Ecto neural progenitor cell (in vitro differentiated cells): ENCODE measurements at regions not wholly inside any gene's neighbourhood (a gene's known extent, or its start where the extent isn't known, plus 50 kb on each side); places are given as distances from the start of the nearest gene placed in this dataset.
A peak's percentile ranks its signal among the peaks of the same experiment; 100 is the strongest.
"Not testable (repeated sequence)": the region's sequence is repeated elsewhere in the genome, so short reads cannot be mapped to it uniquely, and the experiment has no call there.

Source experiments
- DNase-seq: peaks from one replicate; pipeline ENCODE4 v3.0.0-alpha.2; 2018; ENCODE audit warnings: low spot score

DNA sequence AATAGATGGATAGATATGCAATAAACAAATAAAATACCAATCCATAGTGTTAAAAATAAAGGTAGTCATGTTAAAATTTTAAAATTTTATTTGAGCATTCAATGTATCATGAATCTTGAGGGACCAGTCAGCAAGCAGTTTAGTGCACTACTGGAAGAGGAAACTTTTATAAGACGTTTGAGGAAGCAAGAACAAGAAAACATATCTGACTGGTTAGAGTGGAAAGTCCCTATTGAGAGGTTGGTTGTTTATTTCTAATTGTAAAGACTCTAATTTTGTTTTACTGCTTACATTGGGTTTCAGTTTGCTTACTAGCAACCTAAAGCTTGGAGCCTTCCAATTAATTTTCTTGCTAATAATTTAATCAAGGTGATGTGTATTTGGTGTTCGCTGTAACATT is 786.2 kb downstream of the RAB28 start:
- no peak for DNase-seq

DNA sequence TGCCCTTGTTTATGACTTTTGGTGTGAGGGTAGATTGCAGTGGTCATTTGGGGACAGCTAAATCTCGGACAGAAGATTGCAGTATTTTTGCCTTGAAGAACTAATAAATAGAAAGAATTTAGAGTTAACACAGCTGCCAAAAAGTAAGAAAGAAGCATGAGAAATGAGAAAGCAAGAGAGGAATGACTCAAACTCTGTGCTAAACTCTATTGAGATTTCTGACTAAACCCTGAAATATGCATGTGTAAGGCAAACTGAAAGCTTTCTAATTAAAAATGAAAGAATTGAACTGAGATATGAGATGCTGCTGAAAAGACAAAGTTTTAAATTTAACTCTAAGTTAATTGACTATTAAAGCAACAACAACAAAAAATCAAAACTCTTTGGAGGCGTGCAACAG is 791.3 kb downstream of the RAB28 start:
- no peak for DNase-seq

DNA sequence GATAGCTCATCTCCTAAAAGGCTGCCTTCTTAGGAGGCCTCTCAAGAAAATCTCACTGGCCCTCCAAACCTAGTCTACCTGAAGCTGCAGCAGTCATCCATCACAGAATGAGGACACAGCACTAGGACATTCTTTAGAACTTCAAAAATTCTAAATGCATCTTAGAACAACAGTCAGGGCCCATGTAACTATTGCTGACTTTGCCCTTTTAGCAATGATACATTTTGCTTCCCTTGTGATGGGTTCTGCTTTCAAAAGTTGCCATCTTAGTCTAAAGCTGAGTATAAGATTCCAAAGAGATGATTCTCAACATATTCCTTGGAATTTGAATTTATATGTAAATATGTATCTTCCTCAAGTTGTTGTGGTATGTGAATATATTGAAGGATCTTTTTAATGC is 793.0 kb downstream of the RAB28 start:
- no peak for DNase-seq

DNA sequence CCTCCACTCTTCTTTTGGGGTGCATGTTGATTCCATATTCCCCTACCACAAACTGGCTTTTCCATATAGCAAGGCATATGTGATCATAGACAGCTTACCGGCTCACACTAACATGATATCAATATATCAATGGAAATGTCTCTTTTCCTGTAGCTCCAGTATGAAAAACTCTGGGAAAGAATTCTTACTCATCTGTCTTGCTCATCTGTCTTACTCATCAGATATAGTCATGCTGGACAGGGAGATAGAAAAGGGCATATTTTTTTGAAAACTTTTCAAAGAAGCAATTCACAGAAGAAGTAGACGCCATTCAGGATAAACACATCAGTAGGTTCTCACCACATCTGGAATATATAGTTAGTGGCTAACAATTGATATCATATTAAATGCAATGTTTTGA is 794.7 kb downstream of the RAB28 start:
- no peak for DNase-seq

DNA sequence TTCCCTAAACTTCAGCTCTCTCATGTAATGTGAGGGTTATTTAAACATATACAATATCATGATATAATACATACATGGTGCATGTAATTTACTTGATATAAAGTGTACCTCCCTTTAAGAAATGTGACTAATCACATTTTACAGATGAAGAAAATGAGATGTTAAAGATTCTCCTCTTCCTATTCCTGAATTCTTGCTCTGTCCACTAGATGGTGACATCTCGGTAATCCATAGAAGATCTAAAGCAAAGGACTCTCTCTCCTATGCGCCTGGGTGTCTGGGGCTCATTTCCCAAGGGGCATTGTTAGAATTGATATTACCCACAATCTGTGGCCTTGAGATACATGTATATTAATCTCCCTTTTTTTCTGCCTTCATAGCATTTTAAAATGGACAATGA is 804.9 kb downstream of the RAB28 start:
- DNase-seq = no peak

DNA sequence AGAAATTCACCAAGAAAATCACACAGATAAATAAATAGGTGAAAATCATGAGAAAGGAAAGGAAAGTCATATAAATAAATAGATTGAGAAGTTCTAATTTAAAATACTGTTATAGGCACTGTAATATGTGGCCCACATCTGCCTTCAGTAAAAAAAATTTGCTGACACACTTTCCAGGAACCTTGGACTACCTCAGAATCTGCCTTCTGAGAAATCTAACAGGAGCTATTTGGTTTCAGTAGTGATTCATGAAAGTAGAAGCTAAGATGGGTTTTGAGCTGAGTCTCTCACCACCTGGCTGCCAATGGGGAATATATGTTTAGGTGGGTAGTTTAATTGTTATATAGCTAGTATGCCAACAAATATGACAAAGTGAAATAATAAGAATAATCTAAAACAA is 810.0 kb downstream of the RAB28 start:
- no peak for DNase-seq

DNA sequence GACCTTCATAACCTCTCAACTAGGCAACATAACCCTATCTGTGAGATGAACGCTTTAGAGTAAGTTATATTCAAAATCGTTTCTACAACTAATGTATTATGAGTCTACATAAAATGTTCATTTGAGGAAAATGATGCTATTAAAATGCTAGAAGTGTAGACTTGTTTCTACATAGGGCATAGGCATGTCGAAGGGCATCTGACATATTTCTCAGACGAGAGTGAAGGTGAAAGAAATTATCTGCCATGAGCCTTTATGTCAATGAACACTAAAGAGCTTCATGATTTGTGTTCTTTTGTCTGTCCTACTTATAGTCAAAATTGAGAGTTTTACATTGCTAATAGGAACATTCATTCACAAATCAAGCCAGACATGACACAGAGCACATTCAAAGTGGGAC is 811.8 kb downstream of the RAB28 start:
- DNase-seq = no peak

DNA sequence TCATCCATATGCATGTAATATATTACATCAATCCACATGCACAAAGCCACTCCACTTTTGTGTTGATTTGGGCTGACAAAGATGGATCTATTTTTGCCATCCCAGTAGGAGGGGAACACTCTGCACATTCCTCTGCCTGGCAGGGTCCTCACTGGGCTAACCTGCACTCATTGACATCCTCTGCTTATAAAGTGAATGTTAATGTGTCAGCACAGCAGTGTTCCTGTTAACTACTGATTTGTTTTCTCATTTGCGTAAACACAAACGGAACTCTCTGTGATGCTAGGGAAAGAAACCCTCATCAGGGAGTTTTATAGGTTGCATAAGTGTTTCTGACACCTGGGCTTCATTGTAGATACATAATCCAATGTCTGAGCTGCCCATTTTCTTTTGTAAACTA is 826.0 kb downstream of the RAB28 start:
- no peak for DNase-seq

DNA sequence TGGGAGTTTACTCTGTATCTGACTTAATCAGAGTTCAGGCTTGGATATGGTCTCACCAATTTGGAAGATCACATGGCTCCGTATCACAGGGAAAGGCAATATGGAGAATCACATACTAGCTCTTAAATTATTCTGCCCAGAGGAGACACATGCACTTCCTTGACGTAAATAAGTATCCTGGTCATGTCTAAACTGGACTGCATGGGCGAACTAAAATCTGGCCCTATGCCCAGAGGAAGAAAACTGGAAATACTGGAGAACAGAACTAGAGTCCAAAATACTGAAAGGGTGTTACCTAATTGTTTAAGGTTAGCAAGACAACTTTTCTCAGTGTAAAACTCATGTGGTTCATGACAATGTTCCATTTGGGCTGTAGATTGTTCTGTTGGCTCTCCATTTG is 832.3 kb downstream of the RAB28 start:
- no peak for DNase-seq

DNA sequence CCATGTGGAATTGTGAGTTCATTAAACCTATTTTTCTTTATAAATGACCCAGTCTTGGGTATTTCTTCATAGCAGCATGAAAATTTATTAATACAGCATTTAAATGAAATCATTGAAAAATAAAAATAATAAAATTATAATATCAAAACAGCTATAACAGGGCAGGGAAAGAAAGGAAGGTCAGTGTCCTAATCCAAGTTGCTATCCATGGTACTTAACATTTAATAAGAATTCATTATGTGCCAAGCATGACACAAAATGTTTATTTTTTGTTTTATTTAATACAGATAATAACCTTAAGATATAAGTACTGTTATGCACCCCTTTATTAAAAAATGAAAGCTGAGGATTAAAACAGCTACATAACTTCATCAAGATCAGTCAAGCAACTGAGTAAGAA is 838.4 kb downstream of the RAB28 start:
- no peak for DNase-seq

DNA sequence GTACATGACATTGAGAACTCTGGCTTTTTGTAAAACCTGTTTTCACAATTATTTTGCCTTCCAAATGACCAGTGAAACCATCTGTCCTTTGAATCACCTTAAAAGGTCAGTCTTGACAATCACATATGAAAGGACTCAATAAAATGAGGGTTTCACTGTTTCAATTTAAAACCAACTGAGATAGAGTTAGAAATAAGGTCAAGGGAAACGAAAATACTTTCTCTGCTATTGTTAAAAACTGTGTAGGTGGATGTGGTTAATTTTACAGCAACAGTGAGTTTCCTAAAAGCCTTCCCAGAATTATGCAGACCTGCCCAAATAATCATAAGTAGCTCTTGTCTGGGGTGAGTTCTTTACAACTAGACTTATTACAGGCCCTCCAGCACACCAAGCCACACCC is 839.9 kb downstream of the RAB28 start:
- no peak for DNase-seq

DNA sequence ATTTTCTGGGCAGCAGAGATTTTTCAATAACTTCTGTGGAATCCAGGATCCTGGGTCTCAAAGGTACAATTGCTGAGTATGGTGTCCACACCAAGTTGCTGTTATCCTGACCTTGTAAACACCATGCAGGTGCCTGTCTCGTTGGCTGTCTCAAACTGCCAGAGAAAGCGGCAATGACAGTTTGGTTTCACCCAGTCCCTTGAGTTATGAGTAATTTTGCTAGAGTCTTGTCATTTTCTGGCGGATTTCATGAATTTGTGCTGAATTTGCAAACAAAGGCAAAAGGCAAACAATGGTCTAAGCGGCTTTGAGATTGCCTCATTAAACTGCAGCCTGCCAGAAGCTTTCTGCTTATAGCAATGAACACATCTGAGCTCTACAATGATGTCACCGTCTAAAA is 847.9 kb downstream of the RAB28 start:
- no peak for DNase-seq

DNA sequence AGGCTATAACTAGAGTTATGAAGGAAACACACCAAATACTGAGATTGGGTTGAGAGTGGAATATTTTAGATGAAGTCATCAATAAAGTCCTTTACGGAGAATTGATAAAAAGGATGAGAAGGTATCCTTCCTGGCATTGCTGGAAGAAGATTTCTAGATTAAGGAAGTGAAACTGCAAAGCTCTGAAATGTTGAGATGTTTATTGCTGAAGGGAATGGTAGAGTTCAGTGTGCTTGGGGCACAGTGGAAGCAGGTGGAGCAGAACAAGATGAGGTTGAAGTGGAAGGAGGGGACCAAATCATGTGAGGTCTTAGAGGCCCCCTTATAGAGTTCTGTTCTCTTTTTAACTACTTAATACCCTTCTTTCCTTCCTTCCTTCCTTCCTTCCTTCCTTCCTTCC is 848.5 kb downstream of the RAB28 start:
- DNase-seq = no peak

DNA sequence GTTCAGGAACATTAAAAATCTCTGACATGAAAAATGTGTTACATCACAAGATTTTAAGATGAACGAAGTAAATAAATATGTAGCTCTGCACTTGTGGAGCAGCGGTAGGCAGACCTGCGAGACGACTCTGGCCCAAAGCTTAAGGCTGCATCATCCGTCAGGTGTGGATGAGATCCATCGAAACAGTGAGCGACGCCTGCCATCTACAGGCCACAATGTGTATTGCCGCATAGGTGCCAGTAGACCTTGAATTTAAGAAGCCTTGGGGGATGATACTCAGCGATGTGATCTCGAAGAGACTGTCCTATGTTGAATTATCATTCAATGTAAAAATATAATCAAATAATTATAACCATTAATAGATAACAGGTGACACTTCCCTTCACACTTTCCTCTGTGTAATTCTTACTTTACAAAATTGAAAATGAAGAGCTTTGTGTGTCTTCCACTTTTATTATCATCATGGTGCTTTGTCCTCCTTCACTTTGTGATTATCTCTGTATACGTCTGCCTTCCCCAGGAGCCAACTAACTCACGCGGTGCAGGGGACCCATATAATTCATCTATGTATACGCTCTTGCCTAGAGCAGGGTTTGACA is 851.0 kb downstream of the RAB28 start:
- peak; percentile 81 for DNase-seq

DNA sequence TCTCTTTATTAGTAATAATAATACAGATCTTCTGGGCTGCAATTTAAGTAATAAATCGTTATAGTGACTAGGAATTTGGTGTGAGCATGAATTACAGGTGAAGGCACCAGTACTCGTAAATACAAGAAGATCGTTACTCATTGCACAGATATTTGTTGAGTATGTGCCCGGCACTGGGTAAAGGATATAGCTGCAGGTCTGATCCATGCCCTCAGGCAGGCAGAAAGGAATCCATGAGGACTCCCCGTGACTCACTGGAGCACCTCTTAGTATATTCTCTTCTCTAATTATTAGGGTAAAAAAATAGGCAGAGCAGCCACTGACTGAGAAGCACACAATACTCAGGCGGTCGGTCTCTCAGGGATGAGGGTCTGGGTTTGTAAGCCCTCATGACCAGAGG is 868.3 kb downstream of the RAB28 start:
- no peak for DNase-seq

DNA sequence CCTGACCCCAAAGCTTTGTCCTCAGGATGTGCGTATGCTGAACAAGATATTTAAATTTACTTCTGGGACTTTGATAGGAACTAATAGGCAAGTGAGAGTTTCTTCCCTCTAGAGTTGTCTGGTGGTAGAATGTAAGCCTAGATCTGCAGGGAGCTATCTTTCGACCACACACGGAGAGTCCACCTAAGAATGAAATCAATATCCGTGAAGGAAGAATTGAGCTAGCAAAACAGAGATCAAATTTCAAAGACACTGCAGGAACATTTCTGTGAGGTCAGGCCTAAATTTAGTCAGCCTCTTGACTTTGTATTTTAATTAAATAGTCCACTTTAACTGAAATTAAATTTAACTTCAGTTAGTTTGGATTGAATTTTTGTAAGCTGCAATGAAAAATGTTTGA is 871.3 kb downstream of the RAB28 start:
- DNase-seq = no peak

DNA sequence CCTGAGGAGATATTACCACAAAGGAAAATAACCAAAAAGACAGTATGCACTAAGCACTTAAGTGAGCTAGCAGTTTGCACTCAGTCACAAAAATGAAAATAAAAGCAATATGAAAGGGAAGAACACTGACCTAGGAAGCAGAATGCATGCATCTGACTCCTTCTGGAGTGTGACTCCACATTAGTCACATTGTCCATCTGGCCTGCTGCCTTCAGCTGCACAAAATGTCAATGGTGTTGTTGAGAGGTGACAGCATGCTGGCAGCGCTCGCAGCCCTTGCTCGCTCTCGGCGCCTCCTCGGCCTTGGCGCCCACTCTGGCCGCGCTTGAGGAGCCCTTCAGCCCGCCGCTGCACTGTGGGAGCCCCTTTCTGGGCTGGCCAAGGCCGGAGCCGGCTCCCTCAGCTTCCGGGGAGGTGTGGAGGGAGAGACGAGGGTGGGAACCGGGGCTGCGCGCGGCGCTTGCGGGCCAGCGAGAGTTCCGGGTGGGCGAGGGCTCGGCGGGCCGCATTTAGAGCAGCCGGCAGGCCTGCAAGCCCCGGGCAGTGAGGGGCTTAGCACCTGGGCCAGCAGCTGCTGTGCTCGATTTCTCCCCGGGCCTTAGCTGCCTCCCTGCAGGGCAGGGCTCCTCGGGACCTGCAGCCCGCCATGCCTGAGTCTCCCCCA is 874.8 kb downstream of the RAB28 start:
- not testable (repeated sequence) for DNase-seq

DNA sequence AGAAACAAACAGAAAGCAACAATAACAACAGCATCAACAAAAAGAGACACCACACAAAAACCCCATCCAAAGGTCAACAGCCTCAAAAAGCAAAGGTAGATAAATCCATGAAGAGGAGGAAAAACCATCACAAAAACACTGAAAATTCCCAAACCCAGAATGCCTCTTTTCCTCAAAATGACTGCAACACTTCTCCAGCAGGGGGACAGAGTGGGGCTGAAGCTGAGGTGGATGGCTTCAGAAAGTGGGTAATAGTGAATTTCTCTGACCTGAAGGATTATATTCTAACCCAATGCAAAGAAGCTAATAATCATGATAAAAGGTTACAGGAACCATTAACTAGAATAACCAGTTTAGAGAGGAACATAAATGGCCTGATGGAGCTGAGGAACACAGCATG is 888.2 kb downstream of the RAB28 start:
- no peak for DNase-seq

DNA sequence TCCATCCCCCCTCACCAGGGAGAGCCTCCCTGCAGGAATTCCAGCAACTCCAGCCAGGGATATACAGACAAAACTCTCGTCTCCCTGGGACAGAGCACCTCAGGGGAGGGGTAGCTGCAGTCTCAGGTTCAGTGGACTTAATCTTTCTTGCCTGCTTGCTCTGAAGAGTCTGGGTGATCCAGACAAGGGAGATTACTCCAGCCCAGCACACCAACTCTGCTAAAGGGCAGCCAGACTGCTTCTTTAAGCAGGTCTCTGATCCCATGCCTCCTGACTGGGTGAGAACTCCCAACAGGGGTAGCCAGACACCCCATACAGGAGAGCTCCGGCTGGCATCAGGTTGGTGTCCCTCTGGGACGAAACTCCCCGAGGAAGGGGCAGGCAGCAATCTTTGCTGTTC is 888.7 kb downstream of the RAB28 start:
- no peak for DNase-seq

DNA sequence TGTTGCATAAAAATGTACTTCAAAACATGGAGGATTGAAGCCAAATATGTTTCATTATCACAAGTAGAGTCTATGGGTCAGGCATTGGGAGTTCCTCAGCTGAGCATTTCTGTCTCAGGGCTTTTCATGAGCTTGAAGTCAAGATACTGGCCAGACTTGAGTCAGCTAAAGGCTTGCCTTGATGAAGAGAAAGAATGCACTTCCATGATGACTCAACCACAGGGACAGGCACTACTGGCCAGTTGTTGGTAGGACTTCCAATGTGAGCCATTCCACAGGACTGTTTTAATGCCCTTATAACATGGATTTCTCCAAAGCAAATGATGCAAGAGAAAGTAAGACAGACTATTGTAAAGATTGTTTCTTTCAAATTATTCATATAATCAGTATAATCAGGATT is 895.6 kb downstream of the RAB28 start:
- DNase-seq = no peak

DNA sequence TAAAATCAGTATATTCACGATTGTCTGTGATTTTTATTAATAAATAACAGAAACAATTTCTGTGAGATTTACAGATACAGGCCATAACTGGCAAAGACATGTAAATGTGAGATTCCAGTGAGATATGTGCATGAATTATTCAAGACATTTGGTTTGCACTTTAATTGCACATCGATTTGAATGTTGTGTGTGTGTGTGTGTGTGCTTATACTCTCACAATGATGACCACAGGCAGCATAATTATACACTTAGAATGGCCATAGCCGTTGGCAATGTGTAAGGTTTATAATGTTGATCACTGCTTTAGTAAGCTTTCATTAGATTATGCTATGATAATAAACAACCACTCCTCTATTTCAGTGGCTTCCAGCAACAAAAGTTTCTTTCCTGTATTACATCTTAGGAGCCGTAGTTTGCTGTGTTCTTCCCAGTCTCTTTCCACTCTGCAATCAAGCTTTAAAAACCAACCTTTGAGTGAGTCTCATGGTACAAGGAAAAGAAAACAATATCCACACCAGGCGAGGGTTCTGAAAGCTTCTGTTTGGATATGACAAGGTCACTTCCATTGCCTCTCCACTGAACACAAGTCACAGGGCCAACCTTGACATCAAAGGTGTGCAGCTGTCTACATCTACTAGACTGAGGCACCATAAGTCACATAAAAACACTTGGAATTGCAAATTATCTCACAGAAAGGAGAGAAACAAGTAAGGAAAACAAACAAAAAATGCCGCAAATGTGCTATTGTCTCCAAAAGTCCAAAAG is 897.7 kb downstream of the RAB28 start:
- DNase-seq = no peak

DNA sequence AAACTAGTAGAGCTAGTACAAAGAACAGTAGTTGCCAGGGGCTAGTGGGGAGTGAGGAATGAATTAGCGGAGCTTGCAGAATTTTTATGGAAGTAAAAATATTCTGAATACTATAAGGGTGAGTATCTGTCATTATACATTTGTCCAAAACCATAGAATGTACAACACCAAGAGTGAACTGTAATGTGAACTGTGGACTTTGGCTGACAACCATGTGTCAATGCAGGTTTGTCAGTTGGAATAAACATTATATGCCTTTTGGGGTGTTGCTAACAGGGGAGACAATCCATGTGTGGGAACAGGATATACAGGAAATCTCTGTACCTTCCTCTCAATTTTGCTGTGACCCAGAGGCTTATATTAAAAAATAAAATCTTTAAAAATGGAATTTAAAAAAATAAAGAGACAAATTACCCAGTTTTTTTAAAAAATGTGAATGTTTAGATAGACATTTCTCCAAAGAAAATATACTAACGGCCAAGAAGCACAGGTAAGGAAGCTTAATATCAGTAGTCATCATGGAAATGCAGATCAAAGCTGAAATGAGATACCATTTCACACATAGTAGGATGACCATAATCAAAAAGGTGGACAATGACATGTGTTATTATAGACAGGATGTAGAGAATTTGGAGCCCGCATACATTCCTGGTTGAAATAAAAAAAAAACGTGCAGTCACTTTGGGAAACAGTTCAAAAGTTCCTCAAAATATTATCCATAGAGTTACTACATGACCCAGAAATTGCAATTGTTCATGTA is 899.8 kb downstream of the RAB28 start:
- no peak for DNase-seq

DNA sequence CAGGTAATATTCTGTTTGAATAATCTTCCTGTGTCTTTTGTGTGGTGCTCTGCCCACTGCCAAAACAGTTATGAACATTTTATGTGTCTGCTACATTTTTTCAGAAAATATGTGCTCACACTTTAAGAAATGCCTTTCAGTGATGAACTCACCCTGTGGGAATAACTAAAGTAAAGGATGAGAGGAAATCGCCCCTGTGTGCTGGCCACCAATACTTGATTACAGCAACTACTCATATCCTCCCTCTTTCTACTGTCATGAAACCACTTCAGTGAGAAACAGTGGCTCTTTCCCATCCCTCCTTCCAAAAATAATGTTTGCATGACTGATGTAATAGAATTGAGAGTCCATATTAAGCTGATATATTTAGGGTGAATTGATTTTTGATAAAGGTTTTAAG is 900.9 kb downstream of the RAB28 start:
- no peak for DNase-seq
